Upper lobe of right lung (tissue), 1 donor: ENCODE measurements at regions not wholly inside any gene's neighbourhood (a gene's known extent, or its start where the extent isn't known, plus 50 kb on each side); places are given as distances from the start of the nearest gene placed in this dataset.
"Not testable (repeated sequence)": the region's sequence is repeated elsewhere in the genome, so short reads cannot be mapped to it uniquely, and the experiment has no call there.

Experiments used
- ATAC-seq: fragments of 200-7000 bp; cut with Tn5 transposase; one replicate; pipeline ENCODE4 v1.9.1; 2020; ENCODE audit warnings: mild to moderate bottlenecking, moderate library complexity
- DNase-seq: peaks from one replicate; pipeline ENCODE4 v3.0.0-alpha.2; 2020
- H3K27ac ChIP-seq: fragments of 200-600 bp; one replicate; pipeline ENCODE4 v1.8.0; 2022
- H3K27me3 ChIP-seq: fragments of 200-600 bp; one replicate; pipeline ENCODE4 v1.8.0; 2022; ENCODE audit warnings: mild to moderate bottlenecking
- H3K36me3 ChIP-seq: fragments of 200-600 bp; one replicate; pipeline ENCODE4 v1.8.0; 2022
- H3K4me1 ChIP-seq: fragments of 200-600 bp; one replicate; pipeline ENCODE4 v1.8.0; 2022
- H3K4me3 ChIP-seq: fragments of 200-600 bp; one replicate; pipeline ENCODE4 v1.8.0; 2022; ENCODE audit warnings: mild to moderate bottlenecking
- H3K9me3 ChIP-seq: fragments of 200-600 bp; one replicate; pipeline ENCODE4 v1.8.0; 2022
- intact Hi-C: fragments of 100-400 bp; cut with DNase I; formaldehyde crosslinking; loops from one replicate; pipeline ENCODE4 v1.11.0; 2022
- TF ChIP-seq, protein P1 (sequence below): fragments of 200-600 bp; IDR thresholded peaks from one replicate; pipeline ENCODE4 v1.8.0; 2022; ENCODE audit warnings: antibody characterized with exemption
- donor health status: DM: no; HTN: yes; CAD: no; lungs with severe emphysema.

DNA sequence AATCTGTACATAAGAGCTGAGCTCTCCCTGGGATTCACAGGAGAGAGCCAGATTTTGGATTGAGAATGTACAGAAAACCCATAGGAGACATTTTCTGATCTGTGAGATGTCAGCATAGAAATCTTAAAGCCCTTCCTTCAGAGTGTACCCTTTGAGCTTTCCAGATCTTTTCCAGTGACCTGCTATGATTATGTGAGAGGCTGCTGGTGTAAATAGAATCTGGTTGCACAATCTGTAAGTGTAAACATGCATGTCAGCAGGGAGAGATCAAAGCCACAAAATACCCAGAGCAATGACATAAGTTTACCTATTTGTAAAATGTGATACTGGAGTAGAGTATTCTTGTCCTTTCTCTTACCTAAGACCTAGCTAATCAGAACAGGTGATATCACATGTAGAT is 471.9 kb downstream of the FOXD4L5 start:
- DNase-seq, intact Hi-C loops, H3K36me3 ChIP-seq, H3K9me3 ChIP-seq, H3K4me1 ChIP-seq, H3K27ac ChIP-seq, H3K4me3 ChIP-seq, ATAC-seq, H3K27me3 ChIP-seq: not testable (repeated sequence)

DNA sequence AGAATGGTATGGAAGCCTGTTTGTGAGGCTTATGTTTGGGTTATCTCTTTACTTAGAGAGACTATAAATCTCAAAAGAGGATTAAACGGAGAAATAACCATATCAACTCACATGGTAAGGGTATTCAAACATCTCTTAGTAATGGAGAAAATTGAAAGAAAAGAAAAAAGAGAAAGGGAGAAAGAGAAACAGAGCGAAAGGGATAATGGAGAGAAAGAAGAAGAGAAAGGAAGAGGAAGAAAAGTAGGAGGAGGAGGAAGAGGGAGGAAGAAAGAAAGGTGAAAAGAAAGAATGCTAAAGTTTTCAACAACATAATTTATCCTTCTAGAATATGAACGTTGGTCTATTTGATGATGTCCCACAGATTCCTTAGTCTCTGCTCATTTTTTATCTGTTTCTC is 506.3 kb downstream of the FOXD4L5 start:
- H3K27me3 ChIP-seq, H3K9me3 ChIP-seq, DNase-seq, H3K27ac ChIP-seq, H3K4me3 ChIP-seq, H3K4me1 ChIP-seq, ATAC-seq, H3K36me3 ChIP-seq, intact Hi-C loops: not testable (repeated sequence)

- H3K27me3 ChIP-seq, DNase-seq, H3K4me3 ChIP-seq, H3K36me3 ChIP-seq, intact Hi-C loops, H3K4me1 ChIP-seq, ATAC-seq, H3K27ac ChIP-seq, H3K9me3 ChIP-seq: not testable (repeated sequence)
Observed at GRCh38 chr9:64776269-64776668, 508.7 kb downstream of the FOXD4L5 start.

DNA sequence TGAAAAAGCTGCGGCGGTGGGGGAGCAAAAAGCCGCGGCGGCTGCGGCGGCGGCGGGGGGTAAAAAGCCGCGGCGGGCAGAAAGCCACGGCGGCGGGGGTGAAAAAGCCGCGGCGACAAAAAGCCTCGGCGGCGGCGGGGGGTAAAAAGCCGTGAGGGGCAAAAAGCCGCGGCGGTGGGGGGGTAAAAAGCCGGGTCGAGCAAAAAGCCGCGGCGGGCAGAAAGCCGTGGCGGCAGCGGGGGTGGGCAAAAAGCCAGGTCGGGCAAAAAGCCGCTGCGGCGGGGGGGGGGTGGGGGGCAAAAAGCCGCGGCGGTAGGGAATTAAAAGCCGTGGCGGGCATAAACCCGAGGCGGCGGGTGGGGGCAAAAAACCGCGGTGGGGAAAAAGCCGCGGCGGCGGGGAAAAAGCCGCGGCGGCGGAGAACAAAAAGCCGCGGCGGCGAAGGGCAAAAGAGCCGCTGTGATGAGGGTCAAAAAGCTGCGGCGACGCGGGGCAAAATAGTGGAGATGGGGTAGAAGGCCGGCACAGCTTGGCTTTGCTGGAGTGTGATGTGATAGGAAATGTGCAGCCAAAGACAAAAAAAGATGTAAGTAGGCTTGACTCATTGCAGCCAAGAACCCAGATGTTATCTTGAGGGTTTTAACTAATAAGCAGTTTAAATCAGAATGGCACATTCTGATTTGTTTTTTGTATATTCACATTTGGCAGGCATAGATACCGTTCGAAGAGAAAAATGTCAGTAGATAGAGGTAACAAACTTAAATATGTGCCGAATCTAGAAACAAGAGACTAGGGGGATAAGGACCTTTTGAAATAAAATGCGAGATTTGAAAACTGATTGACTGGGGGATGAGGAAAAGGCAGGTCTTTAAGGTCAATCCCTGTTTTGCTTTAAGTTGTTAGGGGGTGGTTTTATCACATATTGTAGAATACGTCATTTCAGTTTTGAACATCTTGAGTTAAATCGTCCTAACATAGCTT is 509.9 kb downstream of the FOXD4L5 start:
- DNase-seq, result peak; percentile 57
- H3K27ac ChIP-seq, H3K4me1 ChIP-seq, ATAC-seq, H3K27me3 ChIP-seq, H3K4me3 ChIP-seq, H3K36me3 ChIP-seq, intact Hi-C loops, H3K9me3 ChIP-seq: not testable (repeated sequence)

- H3K36me3 ChIP-seq, DNase-seq, ATAC-seq, H3K27ac ChIP-seq, H3K27me3 ChIP-seq, H3K9me3 ChIP-seq, intact Hi-C loops, H3K4me3 ChIP-seq, H3K4me1 ChIP-seq: not testable (repeated sequence)
Observed at GRCh38 chr9:64774004-64774812, 510.8 kb downstream of the FOXD4L5 start.

- DNase-seq, result peak; percentile 27
- no peak overlapping the region for H3K4me3 ChIP-seq
- H3K9me3 ChIP-seq, result no peaks in the 10 kb centered on the region
- H3K27me3 ChIP-seq, result no peaks in the 10 kb centered on the region
- no peak overlapping the region for H3K27ac ChIP-seq
- TF ChIP-seq, protein P1, sequence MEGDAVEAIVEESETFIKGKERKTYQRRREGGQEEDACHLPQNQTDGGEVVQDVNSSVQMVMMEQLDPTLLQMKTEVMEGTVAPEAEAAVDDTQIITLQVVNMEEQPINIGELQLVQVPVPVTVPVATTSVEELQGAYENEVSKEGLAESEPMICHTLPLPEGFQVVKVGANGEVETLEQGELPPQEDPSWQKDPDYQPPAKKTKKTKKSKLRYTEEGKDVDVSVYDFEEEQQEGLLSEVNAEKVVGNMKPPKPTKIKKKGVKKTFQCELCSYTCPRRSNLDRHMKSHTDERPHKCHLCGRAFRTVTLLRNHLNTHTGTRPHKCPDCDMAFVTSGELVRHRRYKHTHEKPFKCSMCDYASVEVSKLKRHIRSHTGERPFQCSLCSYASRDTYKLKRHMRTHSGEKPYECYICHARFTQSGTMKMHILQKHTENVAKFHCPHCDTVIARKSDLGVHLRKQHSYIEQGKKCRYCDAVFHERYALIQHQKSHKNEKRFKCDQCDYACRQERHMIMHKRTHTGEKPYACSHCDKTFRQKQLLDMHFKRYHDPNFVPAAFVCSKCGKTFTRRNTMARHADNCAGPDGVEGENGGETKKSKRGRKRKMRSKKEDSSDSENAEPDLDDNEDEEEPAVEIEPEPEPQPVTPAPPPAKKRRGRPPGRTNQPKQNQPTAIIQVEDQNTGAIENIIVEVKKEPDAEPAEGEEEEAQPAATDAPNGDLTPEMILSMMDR, result no peak
- H3K36me3 ChIP-seq, result no peaks in the 10 kb centered on the region
- ATAC-seq, result no peak
- no peaks in the 10 kb centered on the region for H3K4me1 ChIP-seq
- intact Hi-C loops, result no loop called here
Observed at GRCh38 chr9:64773491-64773931, 511.5 kb downstream of the FOXD4L5 start.

GRCh38 chr9:64772751-64773331 is 512.2 kb downstream of the FOXD4L5 start:
- H3K9me3 ChIP-seq, DNase-seq, ATAC-seq, intact Hi-C loops, H3K4me3 ChIP-seq, H3K27me3 ChIP-seq, H3K36me3 ChIP-seq, H3K27ac ChIP-seq, H3K4me1 ChIP-seq: not testable (repeated sequence)

GRCh38 chr9:64772123-64772736 is 512.8 kb downstream of the FOXD4L5 start:
- H3K27ac ChIP-seq, H3K4me1 ChIP-seq, H3K36me3 ChIP-seq, H3K9me3 ChIP-seq, ATAC-seq, H3K27me3 ChIP-seq, H3K4me3 ChIP-seq, DNase-seq, intact Hi-C loops: not testable (repeated sequence)
